Kidney (tissue), 13 donors: ENCODE measurements at regions not wholly inside any gene's neighbourhood (a gene's known extent, or its start where the extent isn't known, plus 50 kb on each side); places are given as distances from the start of the nearest gene placed in this dataset.

Experiments
- DNase-seq, 5 donors: peaks; one replicate each; pipeline ENCODE4 v3.0.0-alpha.2; 2013 to 2020
- FAIRE-seq: peaks from 2 replicates; lab custom pipeline; 2012; peaks lifted over from hg19 to GRCh38; lab: Jason Lieb, UNC
- H3K27ac ChIP-seq, 2 donors: one replicate each; pipeline ENCODE4 v1.7.0; 2013; ENCODE audit warnings: low read depth in 2 of 2, low read length in 2 of 2, inconsistent platforms in 1 of 2
- H3K27me3 ChIP-seq: one replicate; pipeline ENCODE4 v1.7.1; 2013; ENCODE audit warnings: low read length, inconsistent platforms; ENCODE audit not compliant: control insufficient read depth, insufficient read depth
- H3K36me3 ChIP-seq, 3 donors: one replicate each; pipeline versions ENCODE4 v1.7.0 to v1.7.1; 2013; ENCODE audit warnings: low read length in 3 of 3, control low read depth in 1 of 3, inconsistent platforms in 1 of 3; ENCODE audit not compliant: insufficient read depth in 3 of 3, control insufficient read depth in 2 of 3
- H3K4me1 ChIP-seq, 3 donors: one replicate each; pipeline versions ENCODE4 v1.7.0 to v1.7.1; 2013; ENCODE audit warnings: low read length in 3 of 3, inconsistent platforms in 1 of 3, low read depth in 1 of 3; ENCODE audit not compliant: control insufficient read depth in 2 of 3, insufficient read depth in 2 of 3
- H3K4me3 ChIP-seq, 3 donors: one replicate each; pipeline versions ENCODE4 v1.7.0 to v1.8.1; 2013; ENCODE audit warnings: low read length in 3 of 3, control low read depth in 1 of 3, inconsistent platforms in 1 of 3
- H3K9ac ChIP-seq, 3 donors: one replicate each; pipeline versions ENCODE4 v1.7.0 to v1.7.1; 2013; ENCODE audit warnings: low read length in 3 of 3, control low read depth in 1 of 3, inconsistent platforms in 1 of 3
- H3K9me3 ChIP-seq, 3 donors: one replicate each; pipeline versions ENCODE4 v1.7.0 to v1.7.1; 2013; ENCODE audit warnings: low read length in 3 of 3, control low read depth in 1 of 3, inconsistent platforms in 1 of 3; ENCODE audit not compliant: control insufficient read depth in 2 of 3, insufficient read depth in 1 of 3
- CTCF ChIP-seq: IDR thresholded peaks from 3 replicates; pipeline ENCODE4 v1.5.1; 2012; ENCODE audit warnings: mild to moderate bottlenecking, moderate library complexity, borderline replicate concordance; ENCODE audit not compliant: insufficient read depth; ENCODE audit errors: extremely low read depth
- intact Hi-C: fragments of 100-400 bp; cut with DNase I; formaldehyde crosslinking; loops from one replicate; pipeline ENCODE4 v1.11.1; 2022
- donor health status: control.
- donor health status: control.
- donor health status: control.
- donor health status: control.
- donor health status: control.
- donor health status: DM: yes; HTN: yes; CAD: no.
- donor health status: Normal renal cell carcinoma (clear cell type).

- Histone ChIP-seq H3K9me3 (peaks cover 0 to 4% (median 2%) of the 10 kb centered on the region in 3 donors), H3K36me3 (no peaks in the 10 kb centered on the region), H3K4me1 (no peaks in the 10 kb centered on the region), H3K27ac (no peak overlapping the region), H3K27me3 (no peaks in the 10 kb centered on the region), H3K4me3 (no peak overlapping the region), H3K9ac (no peak overlapping the region)
- DNase-seq = no peak
- no peak for TF ChIP-seq CTCF
- no peak for FAIRE-seq
- intact Hi-C loops = no loop called here
These were observed 85.1 kb downstream of the SEMA4F start for GRCh38 chr2:74739129-74739528.

GRCh38 chr2:74739733-74740241 lies 85.7 kb downstream of the SEMA4F start:
- no peaks in the 10 kb centered on the region for H3K27me3 ChIP-seq
- H3K27ac ChIP-seq = no peak overlapping the region
- DNase-seq = no peak
- FAIRE-seq = no peak
- H3K9ac ChIP-seq = no peak overlapping the region
- intact Hi-C loops = no loop called here
- no peak overlapping the region for H3K4me3 ChIP-seq
- TF ChIP-seq CTCF = no peak
- no peaks in the 10 kb centered on the region for H3K36me3 ChIP-seq
- H3K4me1 ChIP-seq = no peaks in the 10 kb centered on the region
- peaks cover 0 to 4% (median 2%) of the 10 kb centered on the region in 3 donors for H3K9me3 ChIP-seq

GRCh38 chr2:74740395-74740740 lies 86.3 kb downstream of the SEMA4F start:
- TF ChIP-seq CTCF = no peak
- no peak overlapping the region for H3K4me3 ChIP-seq
- DNase-seq (no peak), FAIRE-seq (no peak)
- H3K4me1 ChIP-seq = no peaks in the 10 kb centered on the region
- no peaks in the 10 kb centered on the region for H3K36me3 ChIP-seq
- H3K9me3 ChIP-seq = peaks cover 0 to 4% (median 2%) of the 10 kb centered on the region in 3 donors
- no peak overlapping the region for H3K27ac ChIP-seq
- intact Hi-C loops = no loop called here
- H3K27me3 ChIP-seq = no peaks in the 10 kb centered on the region
- no peak overlapping the region for H3K9ac ChIP-seq

GRCh38 chr2:74740741-74741431 lies 86.8 kb downstream of the SEMA4F start:
- FAIRE-seq (no peak), DNase-seq (peak in 3 of 5 donors; percentile 23 to 70 (median 25))
- no peak overlapping the region for H3K27ac ChIP-seq
- no peaks in the 10 kb centered on the region for H3K27me3 ChIP-seq
- intact Hi-C loops = no loop called here
- TF ChIP-seq CTCF = no peak
- no peaks in the 10 kb centered on the region for H3K4me1 ChIP-seq
- H3K9ac ChIP-seq = no peak overlapping the region
- no peak overlapping the region for H3K4me3 ChIP-seq
- H3K9me3 ChIP-seq = peaks cover 0 to 4% (median 2%) of the 10 kb centered on the region in 3 donors
- H3K36me3 ChIP-seq = no peaks in the 10 kb centered on the region
